Thoracic aorta (tissue), 2 donors: ENCODE measurements at regions not wholly inside any gene's neighbourhood (a gene's known extent, or its start where the extent isn't known, plus 50 kb on each side); places are given as distances from the start of the nearest gene placed in this dataset.

Experiments used
- ATAC-seq: fragments of 150-250 bp; one replicate; pipeline ENCODE4 v1.8.0; 2017; ENCODE audit warnings: low read depth; ENCODE audit not compliant: insufficient number of reproducible peaks, low FRiP score
- DNase-seq: peaks from one replicate; pipeline ENCODE4 v3.0.0-alpha.2; 2020; ENCODE audit warnings: low spot score
- H3K27ac ChIP-seq, 2 donors: fragments of 200-600 bp; sonication (generic); 1 replicate in 1 of 2; 2 replicates in 1 of 2; pipeline ENCODE4 v1.5.1; 2016; ENCODE audit warnings: mild to moderate bottlenecking in 2 of 2, moderate library complexity in 2 of 2
- H3K27me3 ChIP-seq: fragments of 200-600 bp; sonication (generic); replicated peaks from 2 replicates; pipeline ENCODE4 v1.6.0; 2016; ENCODE audit warnings: mild to moderate bottlenecking; ENCODE audit not compliant: insufficient read depth
- H3K36me3 ChIP-seq: fragments of 200-600 bp; sonication (generic); one replicate; pipeline ENCODE4 v1.5.1; 2016
- H3K4me1 ChIP-seq, 2 donors: fragments of 200-600 bp; sonication (generic); 1 replicate in 1 of 2; 2 replicates in 1 of 2; pipeline versions ENCODE4 v1.5.1 to v1.6.0; 2016; ENCODE audit warnings: low read depth in 2 of 2, mild to moderate bottlenecking in 1 of 2; ENCODE audit not compliant: control insufficient read depth in 1 of 2
- H3K4me3 ChIP-seq: fragments of 200-600 bp; sonication (generic); 2 replicates; pipeline ENCODE4 v1.5.1; 2016; ENCODE audit warnings: mild to moderate bottlenecking
- H3K9me3 ChIP-seq: fragments of 200-600 bp; sonication (generic); 2 replicates; pipeline ENCODE4 v1.5.1; 2016
- CTCF ChIP-seq: fragments of 200-600 bp; sonication (generic); IDR thresholded peaks from one replicate; pipeline ENCODE4 v1.5.1; 2019; ENCODE audit warnings: antibody characterized with exemption

- DNase-seq (no peak), ATAC-seq (no peak)
- no peak for TF ChIP-seq CTCF
- Histone ChIP-seq H3K4me3 (no peak overlapping the region), H3K27me3 (no peaks in the 10 kb centered on the region), H3K9me3 (no peaks in the 10 kb centered on the region), H3K36me3 (no peaks in the 10 kb centered on the region), H3K27ac (no peak overlapping the region), H3K4me1 (no peaks in the 10 kb centered on the region)
Observed at GRCh38 chr2:129925381-129925780, 54.1 kb upstream of the RAB6C start.

DNA sequence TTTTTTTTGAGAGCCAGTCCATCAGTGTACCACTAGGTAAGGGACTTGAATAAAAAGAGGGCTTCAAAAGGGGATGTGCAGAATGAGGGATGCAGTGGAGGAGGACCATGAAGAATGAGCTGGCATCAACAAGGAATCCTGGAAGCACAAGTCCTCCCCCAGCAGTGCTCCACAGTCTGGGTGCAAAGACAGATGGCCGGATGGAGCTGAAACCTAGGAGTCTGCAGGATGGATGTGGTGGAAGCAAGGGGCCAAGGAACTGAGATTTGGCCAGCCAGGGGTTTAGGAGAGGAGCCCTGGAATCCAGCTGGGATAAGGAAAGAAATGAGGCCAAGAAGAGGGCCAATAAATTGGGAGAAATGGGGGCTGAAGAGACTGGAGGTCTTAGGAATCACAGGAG lies 51.8 kb upstream of the RAB6C start:
- no peaks in the 10 kb centered on the region for H3K27me3 ChIP-seq
- no peaks in the 10 kb centered on the region for H3K4me1 ChIP-seq
- H3K27ac ChIP-seq, result no peak overlapping the region
- no peaks in the 10 kb centered on the region for H3K9me3 ChIP-seq
- H3K4me3 ChIP-seq, result no peak overlapping the region
- DNase-seq, result no peak
- TF ChIP-seq CTCF, result no peak
- H3K36me3 ChIP-seq, result no peaks in the 10 kb centered on the region
- ATAC-seq, result no peak

DNA sequence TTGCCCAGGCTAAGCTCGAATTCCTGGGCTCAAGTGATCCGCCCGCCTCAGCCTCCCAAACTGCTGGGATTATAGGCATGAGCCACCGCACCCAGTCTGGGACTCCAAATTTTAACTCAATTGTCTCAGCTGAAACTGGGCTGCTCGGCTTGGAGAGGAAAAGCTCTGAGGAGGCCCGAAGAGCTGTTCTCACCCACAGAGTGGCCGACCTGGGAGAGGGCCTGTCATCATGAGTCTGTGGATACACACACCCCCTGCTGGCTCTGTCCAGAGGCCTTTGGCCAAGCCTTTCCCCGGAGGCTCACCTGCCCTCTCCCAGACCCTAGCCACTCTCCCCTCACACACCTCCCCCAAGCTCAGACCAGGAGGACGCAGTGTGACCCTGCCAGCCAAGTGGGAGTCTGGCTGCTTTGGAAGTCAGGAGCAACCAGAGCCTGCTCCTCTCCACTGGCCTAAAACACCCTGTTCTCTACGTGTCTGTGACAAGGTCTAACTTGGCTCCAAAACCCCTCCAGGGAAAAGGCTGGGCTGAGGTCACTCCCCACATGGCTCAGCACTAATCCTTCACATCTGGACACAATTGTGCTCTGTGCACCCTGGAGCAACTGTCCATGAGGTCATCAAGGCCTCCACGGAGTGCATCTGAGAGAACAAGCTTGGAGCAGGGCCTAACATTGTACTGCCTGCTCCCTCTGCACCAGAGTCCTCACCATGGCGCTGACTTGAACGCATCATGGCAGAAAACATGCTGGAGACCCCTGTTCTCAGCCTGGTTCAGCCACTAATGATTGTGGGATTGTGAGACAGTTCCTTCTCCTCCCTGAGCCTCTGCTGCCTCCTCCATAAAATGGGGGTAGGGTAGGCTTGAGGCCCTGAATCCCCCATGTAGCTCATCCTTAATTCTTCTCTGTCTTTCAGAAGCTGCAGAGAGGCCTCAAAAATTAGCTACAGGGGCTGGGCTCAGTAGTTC lies 49.9 kb upstream of the RAB6C start:
- no peak overlapping the region for H3K27ac ChIP-seq
- H3K36me3 ChIP-seq, result no peaks in the 10 kb centered on the region
- no peak for TF ChIP-seq CTCF
- H3K27me3 ChIP-seq, result no peaks in the 10 kb centered on the region
- H3K4me3 ChIP-seq, result no peak overlapping the region
- ATAC-seq, result no peak
- DNase-seq, result no peak
- no peaks in the 10 kb centered on the region for H3K4me1 ChIP-seq
- H3K9me3 ChIP-seq, result no peaks in the 10 kb centered on the region
